NCI-H526 treated with DMSO at 0.1 percent for 48 hours (cell line): ENCODE measurements at regions not wholly inside any gene's neighbourhood (a gene's known extent, or its start where the extent isn't known, plus 50 kb on each side); places are given as distances from the start of the nearest gene placed in this dataset.

Source experiments
- DNase-seq: peaks from one replicate; lab custom pipeline; 2025; lab: John Stamatoyannopoulos, UW

GRCh38 chr11:11135820-11136476, 217.1 kb downstream of the CSNK2A3 start:
- DNase-seq, result no peak

DNA sequence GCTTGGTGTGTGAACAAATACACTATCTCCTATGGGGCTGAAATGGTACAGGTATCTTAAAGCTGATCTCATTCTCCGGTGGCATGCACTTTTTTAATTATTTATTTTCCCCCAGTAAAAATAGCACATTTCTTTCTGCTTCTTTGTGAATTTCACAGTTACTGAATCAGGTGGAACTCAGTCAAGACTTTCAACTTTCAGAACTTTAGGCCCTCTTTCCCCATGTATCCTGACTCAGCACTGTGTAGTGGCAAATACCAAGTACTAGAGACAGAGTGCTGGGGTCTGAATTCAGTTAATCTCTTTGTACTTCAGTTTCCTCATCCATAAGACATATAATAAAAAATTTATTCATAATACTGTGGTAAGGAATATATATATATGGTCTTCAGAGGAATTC, 223.9 kb downstream of the CSNK2A3 start:
- DNase-seq, result no peak

GRCh38 chr11:11125618-11126017, 227.4 kb downstream of the CSNK2A3 start:
- no peak for DNase-seq

GRCh38 chr11:11122749-11123148, 230.3 kb downstream of the CSNK2A3 start:
- peak; percentile 73 for DNase-seq

DNA sequence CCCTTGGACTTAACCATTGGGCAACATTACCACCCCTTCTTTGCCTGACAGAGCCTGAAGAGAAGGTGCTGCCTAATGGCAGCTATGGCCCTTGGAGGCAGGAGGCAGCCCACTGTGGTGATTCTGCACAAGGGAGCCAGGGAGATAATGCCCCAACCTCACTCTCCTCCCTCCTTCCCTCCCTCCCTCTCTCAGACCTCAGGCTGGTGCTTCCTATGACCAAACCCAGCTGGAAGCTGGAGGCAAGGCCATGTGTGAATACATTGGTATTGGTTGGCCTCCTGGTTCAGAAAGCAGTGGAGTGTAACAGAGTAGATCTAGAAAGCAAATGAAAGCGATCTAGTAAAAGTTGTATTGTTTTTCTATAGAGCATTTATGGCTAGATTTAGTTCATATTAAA, 233.1 kb downstream of the CSNK2A3 start:
- peak; percentile 77 for DNase-seq

DNA sequence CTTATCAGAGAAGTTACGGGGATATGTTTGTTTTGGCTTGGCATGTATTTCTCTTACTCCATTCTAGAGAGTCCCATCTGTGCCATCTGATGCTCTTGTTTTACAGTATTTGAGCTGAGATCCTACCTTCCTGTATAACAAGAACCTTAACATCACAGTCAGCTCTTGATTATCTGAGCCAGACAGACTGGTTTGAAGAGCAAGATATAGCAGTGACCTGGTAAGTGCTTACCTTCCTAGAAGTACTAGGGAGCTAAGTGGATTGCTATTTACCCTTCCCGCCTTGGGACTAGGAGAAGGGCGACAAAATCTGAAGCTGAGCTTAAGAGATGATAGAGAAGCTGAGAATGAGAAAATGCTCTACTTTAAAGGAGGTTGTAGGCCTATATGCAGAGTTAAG, 235.3 kb downstream of the CSNK2A3 start:
- DNase-seq, result no peak

DNA sequence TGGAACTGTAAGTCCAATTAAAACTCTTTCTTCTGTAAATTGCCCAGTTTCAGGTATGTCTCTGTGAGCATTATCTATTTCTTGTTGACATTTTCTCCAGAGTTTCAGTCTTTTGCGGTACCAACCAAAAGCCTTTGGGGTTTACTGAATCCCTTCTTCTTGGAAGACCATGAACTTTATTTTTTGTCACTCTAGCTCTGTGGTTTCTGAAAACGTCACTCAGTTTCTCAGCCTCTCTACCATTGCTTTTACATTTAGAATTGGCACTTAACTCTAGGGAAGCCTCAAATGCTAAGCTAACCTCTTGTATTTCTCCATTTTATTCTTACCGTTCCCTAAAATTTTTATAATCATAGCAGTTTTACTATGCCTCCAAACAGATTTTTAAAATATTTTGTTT, 237.6 kb downstream of the CSNK2A3 start:
- no peak for DNase-seq

- no peak for DNase-seq
Measured at GRCh38 chr11:11113626-11114025, 239.4 kb downstream of the CSNK2A3 start.

- DNase-seq, result no peak
Measured at GRCh38 chr11:11108026-11108425, 245.0 kb downstream of the CSNK2A3 start.

- no peak for DNase-seq
Measured at GRCh38 chr11:11107076-11107723, 245.8 kb downstream of the CSNK2A3 start.

- no peak for DNase-seq
Measured at GRCh38 chr11:11105361-11105760, 247.5 kb upstream of the ZBED5 start.

DNA sequence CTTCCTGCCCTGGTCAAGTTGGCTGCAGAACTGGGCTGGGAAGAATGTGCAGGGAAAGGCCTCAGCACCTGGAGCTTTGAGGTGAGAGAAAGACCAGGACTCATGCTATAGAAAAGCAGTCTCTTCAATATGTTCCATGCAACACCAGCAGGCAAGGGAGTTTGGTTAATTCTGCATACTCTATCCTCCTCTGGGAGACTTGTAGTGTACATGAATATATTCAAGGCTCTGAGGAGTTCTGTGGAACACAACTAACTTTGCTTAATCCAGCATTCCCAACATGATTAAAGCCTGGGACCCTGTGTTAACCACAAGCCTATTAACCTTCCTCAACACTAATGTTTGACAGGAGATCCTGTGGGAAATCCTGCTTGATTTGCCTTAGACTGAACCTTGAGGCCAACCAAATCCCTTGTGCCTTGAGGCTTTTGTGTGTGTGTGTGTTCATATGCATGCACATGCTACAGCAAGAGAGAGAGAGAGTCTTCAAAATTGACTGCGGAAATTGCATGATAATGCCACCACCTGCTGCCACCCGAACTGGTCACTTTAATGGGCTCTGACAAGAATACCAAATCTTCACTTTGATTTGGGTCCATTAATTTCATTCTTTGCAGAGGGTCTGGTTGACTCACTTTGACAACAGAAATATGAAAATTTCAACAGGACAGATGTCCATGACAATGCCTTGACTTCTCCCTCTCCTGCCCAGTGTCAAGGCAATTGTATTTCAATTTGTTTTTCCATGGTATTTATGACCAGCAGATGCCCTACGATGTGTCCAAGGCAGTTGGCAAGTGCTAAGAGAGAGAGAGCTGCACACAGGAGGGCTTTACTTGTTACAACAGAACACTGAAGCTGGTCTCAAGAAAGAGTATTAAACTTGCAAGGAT, 238.2 kb upstream of the ZBED5 start:
- no peak for DNase-seq

DNA sequence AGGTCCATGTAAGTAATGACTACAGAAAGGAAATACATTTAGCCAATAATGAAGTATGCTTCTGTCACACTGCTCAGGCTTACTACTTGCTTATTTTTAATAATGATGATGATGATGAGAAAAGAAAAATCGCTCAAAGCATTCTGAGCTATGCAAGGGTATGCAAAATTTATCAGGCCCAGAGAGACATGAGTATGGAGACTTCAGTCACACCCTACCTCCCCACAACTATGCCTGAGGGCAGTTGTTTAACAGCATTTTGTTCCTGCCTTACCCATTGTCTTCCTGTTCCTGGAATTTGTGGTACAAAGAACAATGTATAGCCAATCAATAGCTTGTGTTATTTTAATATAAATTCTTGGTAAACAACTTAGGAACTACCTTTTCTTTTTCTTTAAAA, 232.6 kb upstream of the ZBED5 start:
- no peak for DNase-seq

DNA sequence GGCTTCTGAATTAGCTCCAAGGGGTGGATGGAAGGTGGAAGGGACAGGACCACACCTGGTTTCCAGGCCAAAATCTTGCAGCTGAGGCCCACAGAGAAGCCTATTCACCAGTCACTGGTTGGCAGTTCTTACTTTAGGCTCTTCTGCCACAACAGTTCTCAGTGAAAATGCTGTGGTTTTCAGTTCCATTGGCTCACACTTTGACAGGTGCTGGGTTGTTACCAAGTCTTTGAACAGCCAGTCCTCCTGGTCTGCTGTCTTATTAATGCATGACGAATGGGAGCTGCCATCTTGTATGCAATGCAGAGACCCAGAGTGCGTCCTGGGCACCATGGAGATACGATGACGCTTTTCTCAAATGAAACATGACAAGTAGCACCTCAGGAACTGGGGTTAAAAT, 232.0 kb upstream of the ZBED5 start:
- DNase-seq, result no peak

- no peak for DNase-seq
Measured at GRCh38 chr11:11086979-11087378, 229.1 kb upstream of the ZBED5 start.

DNA sequence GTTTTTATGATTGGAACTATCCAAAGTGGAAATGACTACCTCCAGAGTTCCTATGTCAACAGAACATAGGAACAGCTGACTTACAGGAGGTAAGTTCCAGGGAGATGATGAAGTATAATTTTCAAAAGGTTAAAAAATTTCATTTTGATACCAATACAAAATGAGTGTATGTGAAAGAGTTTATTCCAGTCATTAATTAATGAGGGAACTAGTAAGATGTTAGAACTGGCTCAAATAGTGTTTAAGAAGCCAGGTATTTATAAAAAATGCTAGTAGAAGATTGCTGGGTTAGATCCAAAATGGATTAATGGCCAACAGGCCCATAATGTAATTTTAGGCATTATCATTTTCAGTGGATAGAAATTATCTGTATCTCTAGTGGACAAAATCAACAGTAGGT, 227.7 kb upstream of the ZBED5 start:
- DNase-seq, result no peak

DNA sequence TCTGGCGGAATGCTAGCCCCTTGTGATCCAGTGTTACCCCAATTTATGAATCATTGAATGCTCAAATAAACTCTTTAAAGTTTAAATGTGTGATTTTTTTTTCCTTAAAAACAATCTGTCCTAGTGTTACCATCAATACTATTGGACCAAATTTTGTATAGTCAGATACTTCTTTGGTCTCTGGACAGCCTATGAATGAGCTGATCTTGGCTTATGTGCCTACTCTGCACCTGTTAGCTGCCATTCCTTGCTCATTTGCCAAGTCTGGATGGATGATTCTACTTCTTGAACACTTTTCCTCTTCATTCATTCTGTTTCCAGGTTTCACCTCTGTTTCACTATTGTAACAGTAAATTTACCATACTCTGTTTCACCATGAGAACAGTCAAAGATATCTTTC, 226.5 kb upstream of the ZBED5 start:
- DNase-seq, result no peak

DNA sequence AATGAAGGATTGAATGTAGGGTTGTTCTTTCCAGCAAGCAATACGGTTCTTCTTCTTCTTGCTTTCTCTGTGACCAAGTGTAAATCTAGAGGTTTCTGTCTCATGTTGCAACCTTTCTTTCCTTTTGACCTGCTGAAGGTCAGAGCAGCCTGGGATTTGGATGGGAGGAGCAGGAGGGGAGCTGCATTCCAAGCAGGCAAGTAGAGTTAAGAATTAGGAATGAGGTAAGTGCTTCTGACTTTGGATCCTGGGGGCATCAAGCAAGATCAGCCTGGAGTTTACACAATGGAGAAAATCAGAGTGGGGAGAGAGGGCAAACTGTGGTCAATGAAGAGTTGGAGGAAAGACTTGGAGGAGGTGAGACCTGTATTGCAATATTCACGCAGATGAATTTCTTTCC, 225.6 kb upstream of the ZBED5 start:
- DNase-seq, result no peak

GRCh38 chr11:11082646-11083045, 224.8 kb upstream of the ZBED5 start:
- no peak for DNase-seq

- DNase-seq, result no peak
Measured at GRCh38 chr11:11081776-11082175, 223.9 kb upstream of the ZBED5 start.

DNA sequence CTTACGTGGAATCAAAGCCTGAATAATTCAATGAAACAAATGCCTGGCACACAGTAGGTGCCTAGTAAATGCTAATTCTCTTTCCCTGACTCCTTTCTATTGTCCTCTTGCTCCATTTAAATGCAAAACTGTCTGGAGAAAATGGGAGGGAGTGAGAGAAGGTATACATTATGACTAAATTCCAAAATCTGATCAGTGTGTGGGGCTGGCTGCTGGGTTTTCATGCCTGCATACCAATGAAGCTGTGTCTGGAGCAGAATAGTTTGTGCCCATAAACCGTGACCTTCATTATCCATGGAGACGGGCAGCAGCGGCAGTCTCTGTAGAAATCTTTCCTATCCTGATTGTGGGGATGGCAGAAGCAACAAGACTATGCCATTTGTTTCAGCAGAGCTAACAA, 223.4 kb upstream of the ZBED5 start:
- DNase-seq, result peak; percentile 31

DNA sequence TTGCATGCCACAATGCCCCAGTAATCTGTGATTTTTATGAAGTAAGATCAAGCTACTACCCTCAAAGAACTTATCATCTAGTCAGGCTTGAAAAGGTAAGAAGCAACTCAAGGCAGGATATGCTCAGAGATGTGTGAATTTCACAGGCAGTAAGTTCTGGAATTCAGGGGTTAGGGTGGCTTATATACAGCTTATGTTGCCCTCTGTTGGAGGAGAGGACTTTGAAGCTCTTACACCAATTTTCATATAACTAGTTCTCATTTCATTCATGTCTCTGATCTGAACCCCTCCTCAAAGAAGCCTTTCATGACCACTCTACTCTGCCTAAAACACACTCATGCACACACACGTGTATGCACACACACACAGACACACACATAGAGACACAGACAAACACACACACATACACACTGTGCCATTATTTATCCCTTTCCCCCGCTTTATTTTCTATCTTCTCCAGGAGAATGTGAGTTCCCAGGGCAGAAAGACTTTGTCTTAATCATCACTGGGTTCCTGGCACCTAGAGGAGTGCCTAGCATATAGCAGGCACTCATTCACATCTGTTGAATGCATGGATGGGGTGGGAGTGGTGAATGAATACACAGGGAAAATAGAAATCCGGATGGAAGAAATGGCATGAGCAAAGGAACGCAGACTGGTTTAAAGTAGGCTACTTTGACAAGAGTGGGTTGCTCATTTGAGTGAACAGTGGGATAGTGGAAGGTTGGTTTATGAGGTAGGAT, 220.7 kb upstream of the ZBED5 start:
- no peak for DNase-seq
